A673 (cell line): ENCODE measurements at regions not wholly inside any gene's neighbourhood (a gene's known extent, or its start where the extent isn't known, plus 50 kb on each side); places are given as distances from the start of the nearest gene placed in this dataset.

Experiments used
- BruUV-seq: library from RNA; stranded (reverse); fragments of 400-500 nt; replicated peaks from 2 replicates; lab custom pipeline; 2021; lab: Mats Ljungman, UMichigan
- CTCF ChIA-PET: fragments of 300-600 bp; sonication (Branson Sonifier 250); formaldehyde crosslinking; loops from one replicate; lab custom pipeline; 2022; ENCODE audit warnings: antibody characterized with exemption; lab: Charles Lee
- POLR2A ChIA-PET: fragments of 300-600 bp; sonication (Branson Sonifier 250); formaldehyde crosslinking; loops from one replicate; lab custom pipeline; 2022; ENCODE audit warnings: antibody characterized with exemption; ENCODE audit not compliant: low non-redundant PET; lab: Charles Lee
- DNase-seq: peaks from one replicate; pipeline ENCODE4 v3.0.0-alpha.2; 2015; ENCODE audit warnings: low spot score
- H3K27ac ChIP-seq: fragments of 200-600 bp; sonication (generic); 2 replicates; pipeline ENCODE4 v1.5.1; 2016; ENCODE audit warnings: mixed run types, low read depth, mild to moderate bottlenecking, mixed read lengths, antibody characterized with exemption, low read length; ENCODE audit not compliant: poor library complexity, severe bottlenecking
- H3K27me3 ChIP-seq: fragments of 200-600 bp; sonication (generic); replicated peaks from 2 replicates; pipeline ENCODE4 v1.6.1; 2017; ENCODE audit warnings: mixed run types, low read depth, mild to moderate bottlenecking, mixed read lengths, antibody characterized with exemption, low read length; ENCODE audit not compliant: insufficient read depth, poor library complexity
- H3K36me3 ChIP-seq: fragments of 200-600 bp; sonication (generic); 2 replicates; pipeline ENCODE4 v1.6.1; 2016; ENCODE audit warnings: mixed run types, mild to moderate bottlenecking, mixed read lengths, antibody characterized with exemption, low read length; ENCODE audit not compliant: insufficient read depth, poor library complexity, severe bottlenecking
- H3K4me1 ChIP-seq: fragments of 200-600 bp; sonication (generic); 2 replicates; pipeline ENCODE4 v1.6.1; 2017; ENCODE audit warnings: mixed run types, mild to moderate bottlenecking, mixed read lengths, antibody characterized with exemption, low read length; ENCODE audit not compliant: insufficient read depth, poor library complexity, severe bottlenecking
- H3K4me3 ChIP-seq: fragments of 200-600 bp; sonication (generic); 2 replicates; pipeline ENCODE4 v1.5.1; 2016; ENCODE audit warnings: low read depth, mixed run types, mild to moderate bottlenecking, mixed read lengths, low read length; ENCODE audit not compliant: poor library complexity, severe bottlenecking
- H3K9me3 ChIP-seq: fragments of 200-600 bp; sonication (generic); 2 replicates; pipeline ENCODE4 v1.6.1; 2016; ENCODE audit warnings: mixed run types, low read depth, mild to moderate bottlenecking, mixed read lengths, antibody characterized with exemption, low read length; ENCODE audit not compliant: poor library complexity, severe bottlenecking
- CTCF ChIP-seq: fragments of 300-800, 200-600 bp; sonication (generic); conservative IDR thresholded peaks from 2 replicates; pipeline ENCODE4 v1.5.1; 2017; ENCODE audit warnings: low read depth, mild to moderate bottlenecking, antibody characterized with exemption, low read length, moderate library complexity, mixed read lengths
- EZH2 ChIP-seq: fragments of 200-600 bp; sonication (generic); IDR thresholded peaks from 2 replicates; pipeline ENCODE4 v1.6.1; 2017; ENCODE audit warnings: borderline replicate concordance, low read depth, mild to moderate bottlenecking, mixed read lengths, antibody characterized with exemption, low read length; ENCODE audit not compliant: poor library complexity, severe bottlenecking
- intact Hi-C: fragments of 100-400 bp; cut with micrococcal nuclease; formaldehyde crosslinking; loops from one replicate; pipeline ENCODE4 v1.10.0; 2022; ENCODE audit not compliant: unreplicated experiment

GRCh38 chr2:10246370-10246769 lies 56.3 kb upstream of the HPCAL1 start:
- intact Hi-C loops = no loop called here
- Histone ChIP-seq H3K27ac (no peak overlapping the region), H3K27me3 (peaks cover 4% of the 10 kb centered on the region), H3K36me3 (no peaks in the 10 kb centered on the region), H3K9me3 (peaks cover 13% of the 10 kb centered on the region), H3K4me1 (no peaks in the 10 kb centered on the region), H3K4me3 (no peak overlapping the region)
- ChIA-PET CTCF (no interaction called here), POLR2A (no interaction called here)
- DNase-seq = no peak
- no peak for TF ChIP-seq EZH2
- TF ChIP-seq CTCF = no peak
- BruUV-seq = no TSS peak

- H3K27ac ChIP-seq = no peak overlapping the region
- BruUV-seq = no TSS peak
- H3K9me3 ChIP-seq = peaks cover 13% of the 10 kb centered on the region
- no peaks in the 10 kb centered on the region for H3K4me1 ChIP-seq
- H3K27me3 ChIP-seq = peaks cover 4% of the 10 kb centered on the region
- intact Hi-C loops = no loop called here
- ChIA-PET POLR2A (no interaction called here), CTCF (no interaction called here)
- DNase-seq = no peak
- no peaks in the 10 kb centered on the region for H3K36me3 ChIP-seq
- H3K4me3 ChIP-seq = no peak overlapping the region
- TF ChIP-seq CTCF = no peak
- TF ChIP-seq EZH2 = no peak
Observed at GRCh38 chr2:10246831-10247230, 55.9 kb upstream of the HPCAL1 start.

GRCh38 chr2:10249798-10250197 lies 52.9 kb upstream of the HPCAL1 start:
- no peak for DNase-seq
- TF ChIP-seq EZH2 (no peak), CTCF (no peak)
- Histone ChIP-seq H3K4me1 (no peaks in the 10 kb centered on the region), H3K27me3 (peaks cover 4% of the 10 kb centered on the region), H3K4me3 (no peak overlapping the region), H3K36me3 (no peaks in the 10 kb centered on the region), H3K9me3 (peaks cover 13% of the 10 kb centered on the region), H3K27ac (no peak overlapping the region)
- no TSS peak for BruUV-seq
- intact Hi-C loops = no loop called here
- CTCF ChIA-PET = no interaction called here
- POLR2A ChIA-PET = interaction anchor here (0.7 kb wide), 1 partner anchor 57 kb away, joined by 3 read pairs; no protein-coding TSS in a partner anchor
